ENCODE measurements at regions not wholly inside any gene's neighbourhood (a gene's known extent, or its start where the extent isn't known, plus 50 kb on each side); places are given as distances from the start of the nearest gene placed in this dataset.

DNA sequence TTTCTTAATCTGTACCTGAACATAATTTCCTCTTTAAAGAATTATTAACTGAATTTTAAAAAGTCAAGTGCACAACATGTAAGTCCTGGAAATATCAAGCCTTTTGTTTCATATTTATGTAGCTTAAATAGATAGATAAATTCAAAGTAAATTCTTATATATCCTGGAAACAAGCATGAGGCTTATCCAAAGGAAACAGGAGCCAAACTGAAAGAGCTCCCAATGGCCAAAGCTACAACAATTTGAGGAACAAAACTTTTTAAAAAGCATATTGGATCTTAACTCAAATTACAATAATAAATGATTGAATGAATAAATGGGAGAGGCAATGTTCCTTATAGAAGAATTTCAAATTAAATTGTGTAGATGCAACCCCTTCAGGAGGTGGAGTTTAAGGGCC, 679.1 kb downstream of the METTL4 start:
- TF ChIP-seq, protein P1, sequence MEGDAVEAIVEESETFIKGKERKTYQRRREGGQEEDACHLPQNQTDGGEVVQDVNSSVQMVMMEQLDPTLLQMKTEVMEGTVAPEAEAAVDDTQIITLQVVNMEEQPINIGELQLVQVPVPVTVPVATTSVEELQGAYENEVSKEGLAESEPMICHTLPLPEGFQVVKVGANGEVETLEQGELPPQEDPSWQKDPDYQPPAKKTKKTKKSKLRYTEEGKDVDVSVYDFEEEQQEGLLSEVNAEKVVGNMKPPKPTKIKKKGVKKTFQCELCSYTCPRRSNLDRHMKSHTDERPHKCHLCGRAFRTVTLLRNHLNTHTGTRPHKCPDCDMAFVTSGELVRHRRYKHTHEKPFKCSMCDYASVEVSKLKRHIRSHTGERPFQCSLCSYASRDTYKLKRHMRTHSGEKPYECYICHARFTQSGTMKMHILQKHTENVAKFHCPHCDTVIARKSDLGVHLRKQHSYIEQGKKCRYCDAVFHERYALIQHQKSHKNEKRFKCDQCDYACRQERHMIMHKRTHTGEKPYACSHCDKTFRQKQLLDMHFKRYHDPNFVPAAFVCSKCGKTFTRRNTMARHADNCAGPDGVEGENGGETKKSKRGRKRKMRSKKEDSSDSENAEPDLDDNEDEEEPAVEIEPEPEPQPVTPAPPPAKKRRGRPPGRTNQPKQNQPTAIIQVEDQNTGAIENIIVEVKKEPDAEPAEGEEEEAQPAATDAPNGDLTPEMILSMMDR (conservative IDR thresholded peaks at IDR 0.05): no peak
- H3K36me3 Mint-ChIP-seq: no peaks in the 10 kb centered on the region
- no peak for DNase-seq (ENCODE audit: extremely low spot score, unreplicated experiment)
- H3K27ac Mint-ChIP-seq: no peak overlapping the region
- H3K27me3 Mint-ChIP-seq: no peaks in the 10 kb centered on the region
- H3K9me3 Mint-ChIP-seq: no peaks in the 10 kb centered on the region
- H3K4me1 Mint-ChIP-seq (ENCODE audit: unreplicated experiment): no peaks in the 10 kb centered on the region
- H3K4me3 Mint-ChIP-seq: no peak overlapping the region

DNA sequence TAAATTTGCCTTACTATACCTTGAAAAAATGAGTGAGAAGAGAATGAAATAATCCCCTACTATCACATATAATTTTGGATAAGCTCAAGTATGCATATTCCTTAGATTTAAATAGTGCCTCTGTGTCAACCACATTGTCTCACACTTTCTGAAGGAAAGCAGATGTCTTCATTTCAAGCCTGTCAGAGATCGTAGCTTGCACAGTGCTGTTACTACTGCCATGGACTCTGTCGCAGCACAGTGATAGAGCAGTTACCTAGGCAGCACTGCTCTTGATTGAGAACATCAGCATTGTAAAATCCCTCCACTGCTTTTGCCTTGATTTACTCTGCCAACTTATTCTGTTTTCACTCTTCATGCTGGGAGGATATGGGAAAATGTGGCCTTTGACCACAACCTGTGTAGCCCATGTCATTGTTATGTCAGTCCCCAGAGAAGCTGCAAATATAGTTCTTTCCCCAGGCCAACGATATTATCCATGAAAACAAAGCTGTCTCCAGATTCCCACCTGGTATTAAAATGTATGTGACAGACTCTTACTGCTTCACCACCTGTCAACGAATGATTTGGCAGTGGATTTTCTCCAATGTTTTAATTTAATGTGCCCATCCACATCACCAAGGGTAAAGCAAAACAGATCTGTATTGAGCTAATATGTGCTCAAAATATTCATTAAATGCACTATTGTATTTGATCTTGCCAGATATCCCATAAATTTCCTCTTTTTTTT, 675.7 kb downstream of the METTL4 start:
- Mint-ChIP-seq H3K4me3 (no peak overlapping the region), H3K27me3 (no peaks in the 10 kb centered on the region), H3K9me3 (peaks cover 5% of the 10 kb centered on the region), H3K4me1 (ENCODE audit: unreplicated experiment) (no peaks in the 10 kb centered on the region), H3K36me3 (no peaks in the 10 kb centered on the region), H3K27ac (no peak overlapping the region)
- TF ChIP-seq, protein P1 (conservative IDR thresholded peaks at IDR 0.05): no peak
- no peak for DNase-seq (ENCODE audit: extremely low spot score, unreplicated experiment)

DNA sequence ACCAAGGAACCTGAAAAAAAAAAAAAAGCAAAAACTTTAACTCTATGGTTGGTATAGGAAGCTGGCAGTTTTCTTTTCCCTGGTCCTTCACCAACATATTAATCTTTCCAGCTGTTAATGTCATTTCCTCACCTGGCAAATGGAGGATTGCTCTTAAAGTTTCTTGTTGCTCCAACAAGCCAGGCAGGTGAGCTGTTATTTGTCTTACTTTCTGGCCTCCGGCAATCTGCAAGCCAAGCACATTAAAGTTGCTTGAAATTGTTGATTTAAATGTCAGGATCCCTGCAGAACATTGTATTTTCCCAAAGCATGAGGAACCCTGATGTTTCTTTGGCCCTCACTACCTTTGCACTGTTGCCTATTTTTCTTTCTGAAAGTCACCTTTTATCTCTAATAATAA, 664.9 kb downstream of the METTL4 start:
- Mint-ChIP-seq H3K27ac (no peak overlapping the region), H3K36me3 (no peaks in the 10 kb centered on the region), H3K9me3 (no peaks in the 10 kb centered on the region), H3K4me3 (no peak overlapping the region), H3K27me3 (no peaks in the 10 kb centered on the region), H3K4me1 (ENCODE audit: unreplicated experiment) (no peaks in the 10 kb centered on the region)
- DNase-seq (ENCODE audit: extremely low spot score, unreplicated experiment): no peak
- TF ChIP-seq, protein P1 (conservative IDR thresholded peaks at IDR 0.05): no peak

GRCh38 chr18:1907470-1908206, 663.7 kb downstream of the METTL4 start:
- Mint-ChIP-seq H3K27me3 (no peaks in the 10 kb centered on the region), H3K36me3 (no peaks in the 10 kb centered on the region), H3K4me1 (ENCODE audit: unreplicated experiment) (no peaks in the 10 kb centered on the region), H3K27ac (no peak overlapping the region), H3K4me3 (no peak overlapping the region), H3K9me3 (no peaks in the 10 kb centered on the region)
- TF ChIP-seq, protein P1 (conservative IDR thresholded peaks at IDR 0.05): no peak
- no peak for DNase-seq (ENCODE audit: extremely low spot score, unreplicated experiment)

DNA sequence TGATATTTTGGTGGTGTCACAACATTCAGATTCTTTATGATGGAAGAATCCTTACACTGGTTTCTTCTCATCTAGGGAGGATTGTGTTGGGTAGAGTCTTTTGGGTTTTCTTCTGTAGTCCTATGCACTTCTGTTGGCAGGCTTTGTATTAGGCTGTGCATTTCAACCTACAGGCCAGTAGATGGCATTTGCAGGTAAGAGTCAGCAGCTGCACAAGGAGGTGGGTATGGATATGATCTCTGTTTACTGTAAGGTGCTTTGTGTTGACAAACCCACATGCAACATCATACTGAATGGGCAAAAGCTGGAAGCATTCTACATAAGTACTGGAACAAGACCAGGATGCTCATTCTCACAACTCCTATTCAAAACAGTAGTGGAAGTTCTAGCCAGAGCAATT, 656.8 kb downstream of the METTL4 start:
- TF ChIP-seq, protein P1 (conservative IDR thresholded peaks at IDR 0.05): peak; percentile 48
- no peak for DNase-seq (ENCODE audit: extremely low spot score, unreplicated experiment)
- Mint-ChIP-seq H3K4me1 (ENCODE audit: unreplicated experiment) (no peaks in the 10 kb centered on the region), H3K27ac (no peak overlapping the region), H3K36me3 (peaks cover 4% of the 10 kb centered on the region), H3K9me3 (peaks cover 11% of the 10 kb centered on the region), H3K4me3 (no peak overlapping the region), H3K27me3 (no peaks in the 10 kb centered on the region)
